Eye (tissue), 1 donor: ENCODE measurements at regions not wholly inside any gene's neighbourhood (a gene's known extent, or its start where the extent isn't known, plus 50 kb on each side); places are given as distances from the start of the nearest gene placed in this dataset.
"Not testable (repeated sequence)": the region's sequence is repeated elsewhere in the genome, so short reads cannot be mapped to it uniquely, and the experiment has no call there.

ENCODE experiments used
- DNase-seq: peaks from one replicate; pipeline ENCODE4 v3.0.0-alpha.2; 2015

GRCh38 chr14:30225176-30225575, 297.5 kb upstream of the PRKD1 start:
- no peak for DNase-seq

GRCh38 chr14:30227436-30227835, 299.8 kb upstream of the PRKD1 start:
- DNase-seq: no peak

- no peak for DNase-seq
Observed at GRCh38 chr14:30227876-30228275, 300.2 kb upstream of the PRKD1 start.

- no peak for DNase-seq
Observed at GRCh38 chr14:30230719-30231118, 303.1 kb upstream of the PRKD1 start.

DNA sequence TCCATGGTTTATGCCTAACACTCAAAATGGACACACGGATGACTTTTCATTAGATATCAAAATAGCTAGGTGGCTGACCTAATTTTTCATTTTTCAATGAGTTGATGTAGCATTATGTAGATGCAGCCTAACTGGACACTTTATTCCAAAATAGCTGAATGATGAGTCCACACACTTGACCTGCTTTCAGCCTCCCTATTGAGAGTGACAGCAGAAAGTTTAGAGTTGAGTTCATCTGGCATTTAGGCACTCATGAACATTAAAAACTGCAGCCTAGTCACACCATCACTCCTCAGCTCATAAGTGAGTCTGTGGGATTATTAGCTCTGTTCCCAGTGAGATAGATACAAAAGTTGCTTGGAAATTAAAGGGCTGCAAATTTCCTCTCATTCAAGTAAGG, 307.3 kb upstream of the PRKD1 start:
- DNase-seq: no peak

- no peak for DNase-seq
Observed at GRCh38 chr14:30235485-30235884, 307.8 kb upstream of the PRKD1 start.

DNA sequence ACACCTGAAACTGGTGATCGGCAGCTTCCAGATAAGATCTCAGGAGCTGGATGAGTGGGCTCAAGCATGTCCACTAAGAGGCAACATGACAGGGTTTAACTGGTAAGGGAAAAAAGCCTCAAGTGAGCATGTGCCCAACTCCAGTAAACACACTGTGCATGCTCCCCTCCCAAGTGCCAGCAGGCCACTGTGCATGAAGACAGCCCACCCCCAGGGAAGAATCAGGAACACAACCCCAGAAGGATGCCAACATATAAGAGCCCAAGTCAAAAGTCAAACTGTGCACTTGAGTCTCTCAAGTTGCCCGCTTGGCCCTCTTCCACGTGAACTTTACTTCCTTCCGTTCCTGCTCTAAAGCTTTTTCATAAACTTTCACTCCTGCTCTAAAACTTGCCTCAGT, 311.3 kb upstream of the PRKD1 start:
- DNase-seq: no peak

DNA sequence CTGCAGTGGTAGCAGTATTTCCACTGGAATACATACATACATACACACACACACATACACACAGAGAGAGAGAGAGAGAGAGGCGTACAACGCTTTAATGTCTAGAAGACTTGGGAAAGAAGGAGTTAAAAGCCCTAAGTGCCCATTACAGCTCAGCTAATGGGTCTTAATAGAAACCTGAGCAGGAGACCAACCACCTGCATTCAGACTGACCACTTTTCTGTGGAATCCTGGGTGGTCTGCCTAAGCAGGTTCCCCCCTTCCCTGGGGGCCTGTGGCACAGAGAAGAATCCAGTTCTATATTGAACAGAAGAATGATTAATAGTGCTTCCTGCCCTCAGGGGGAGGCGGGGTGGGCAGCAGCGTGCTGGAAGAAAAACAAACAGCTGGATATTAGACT, 312.4 kb upstream of the PRKD1 start:
- peak; percentile 68 for DNase-seq

DNA sequence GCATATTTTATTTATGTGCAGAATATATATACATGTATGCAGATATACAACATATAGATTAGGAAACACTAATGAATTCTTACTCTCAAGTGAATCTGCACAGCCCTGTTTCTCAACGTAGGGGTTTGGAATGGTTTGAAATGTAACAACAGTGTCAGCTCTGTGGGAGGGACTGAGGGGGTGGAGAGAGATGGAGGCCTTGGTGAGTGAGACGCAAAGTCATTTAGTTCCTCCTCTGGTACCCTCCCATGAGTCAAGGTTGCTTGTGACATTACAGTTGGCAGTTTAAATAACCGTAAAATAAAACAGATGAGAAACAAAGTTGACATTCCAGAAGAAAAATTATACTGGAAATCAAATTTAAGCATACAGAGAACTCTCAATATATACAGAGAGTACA, 313.0 kb upstream of the PRKD1 start:
- DNase-seq: no peak

- no peak for DNase-seq
Observed at GRCh38 chr14:30242744-30243143, 315.1 kb upstream of the PRKD1 start.

GRCh38 chr14:30243207-30243606, 315.6 kb upstream of the PRKD1 start:
- peak; percentile 24 for DNase-seq

- DNase-seq: no peak
Observed at GRCh38 chr14:30243805-30244204, 315.2 kb upstream of the G2E3 start.

DNA sequence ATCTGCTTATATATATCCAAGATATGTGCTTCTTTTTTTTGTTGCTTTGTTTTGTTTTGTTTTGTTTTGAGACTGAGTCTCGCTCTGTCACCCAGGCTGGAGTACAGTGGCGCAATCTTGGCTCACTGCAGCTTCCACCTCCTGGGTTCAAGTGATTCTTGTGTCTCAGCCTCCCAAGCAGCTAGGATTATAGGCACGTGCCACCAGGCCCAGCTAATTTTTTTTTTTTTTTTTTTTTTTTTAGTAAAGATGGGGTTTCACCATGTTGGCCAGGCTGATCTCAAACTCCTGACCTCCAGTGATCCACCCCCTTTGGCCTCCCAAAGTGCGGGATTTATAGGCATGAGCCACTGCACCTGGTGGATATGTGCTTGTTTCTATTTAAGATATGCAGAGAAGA, 314.6 kb upstream of the G2E3 start:
- not testable (repeated sequence) for DNase-seq

DNA sequence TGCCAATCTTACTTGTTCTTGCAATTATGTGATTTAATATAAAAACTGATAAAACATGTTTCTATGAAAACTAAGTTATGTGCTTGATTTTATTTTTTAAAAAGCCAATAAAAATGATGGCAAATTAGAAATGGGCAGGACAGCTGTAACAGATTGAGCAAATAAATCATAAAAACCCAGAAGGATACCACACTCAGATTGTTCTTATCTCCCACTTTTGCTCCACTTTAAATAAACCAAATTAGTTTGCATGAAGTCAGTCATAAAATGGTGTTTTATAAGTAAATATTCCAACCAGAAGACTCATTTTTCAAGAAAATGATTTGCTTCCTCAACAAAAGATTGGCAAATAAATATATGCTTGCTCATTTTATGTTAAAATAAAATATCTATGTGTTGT, 307.9 kb upstream of the G2E3 start:
- no peak for DNase-seq

DNA sequence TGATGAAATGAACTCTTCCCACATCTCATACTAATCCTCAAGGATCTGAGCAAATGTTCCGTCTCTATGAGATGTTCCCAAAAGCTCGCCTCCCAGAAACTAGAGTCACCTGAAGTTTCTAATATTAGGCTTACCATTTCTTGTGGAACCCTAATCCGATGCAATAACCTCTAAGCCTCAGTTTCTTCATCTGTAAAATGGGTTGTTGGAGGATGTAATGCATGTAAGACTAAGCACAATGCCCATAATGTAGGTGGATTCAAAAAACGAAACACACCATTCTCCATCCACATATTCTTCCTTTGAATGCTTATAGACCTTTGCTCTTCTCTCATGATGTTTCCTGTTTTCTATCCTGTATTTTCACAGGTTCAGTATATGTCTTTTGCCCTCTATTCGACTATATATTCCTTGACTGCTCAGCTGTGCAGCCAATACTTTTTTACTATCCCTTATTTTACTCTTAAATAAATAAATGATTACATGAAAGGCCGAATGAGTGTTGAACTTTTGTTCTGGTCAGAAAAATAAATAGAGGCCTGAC, 307.3 kb upstream of the G2E3 start:
- DNase-seq: no peak

- no peak for DNase-seq
Observed at GRCh38 chr14:30252151-30252550, 306.8 kb upstream of the G2E3 start.

- DNase-seq: no peak
Observed at GRCh38 chr14:30252783-30253674, 305.9 kb upstream of the G2E3 start.

GRCh38 chr14:30256627-30257026, 302.3 kb upstream of the G2E3 start:
- DNase-seq: no peak

DNA sequence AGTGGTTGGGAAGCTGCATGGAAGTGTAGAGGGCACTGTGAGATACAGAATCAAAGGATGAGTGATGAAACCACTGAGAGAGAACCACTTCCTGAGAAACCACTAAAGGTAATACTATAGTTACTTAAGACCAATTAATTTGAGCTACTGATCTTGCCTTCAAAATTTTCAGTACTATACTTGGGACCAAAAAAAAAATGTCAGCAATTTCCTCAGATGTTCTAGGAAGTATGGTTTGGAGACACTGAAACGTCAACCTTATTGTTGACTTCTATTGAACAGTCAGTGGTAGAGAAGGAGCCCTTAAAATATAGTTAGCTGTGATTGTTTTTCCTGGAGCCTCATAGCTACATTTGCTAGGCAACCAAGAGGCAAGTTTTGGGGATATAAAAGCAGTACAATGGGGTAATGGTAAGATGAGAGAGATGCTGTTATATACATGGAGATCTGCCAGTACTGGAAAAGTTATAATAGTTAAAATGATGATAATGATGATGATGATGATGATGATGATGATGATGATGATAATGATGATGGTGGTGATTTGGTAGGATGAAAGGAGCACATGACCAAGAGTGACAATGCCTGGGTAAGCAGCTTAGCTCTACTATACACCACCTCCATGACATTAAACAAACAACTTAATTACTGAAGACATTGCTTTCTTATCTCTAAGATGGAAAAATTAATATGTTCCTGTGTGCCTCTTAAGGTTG, 300.9 kb upstream of the G2E3 start:
- DNase-seq: no peak

GRCh38 chr14:30260833-30261607, 297.9 kb upstream of the G2E3 start:
- peak; percentile 19 for DNase-seq

DNA sequence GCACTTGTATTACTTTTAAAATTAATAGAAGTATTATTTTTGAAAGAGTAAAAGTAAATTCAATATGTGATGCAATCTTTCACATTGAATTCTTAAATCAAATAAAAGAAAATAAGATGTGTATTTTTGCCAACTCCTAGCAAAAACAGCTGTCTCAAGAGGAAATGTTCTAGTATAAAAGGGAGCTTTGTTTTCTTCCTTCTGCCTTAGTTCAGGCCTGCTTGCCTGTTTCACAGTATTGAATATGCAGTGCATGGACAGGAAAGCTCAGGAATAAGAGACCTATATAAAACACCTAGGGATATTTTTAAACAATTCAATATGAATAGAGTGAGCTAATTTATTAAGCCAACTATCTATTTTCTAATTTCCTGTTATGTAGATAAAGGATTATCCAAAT, 294.8 kb upstream of the G2E3 start:
- no peak for DNase-seq

DNA sequence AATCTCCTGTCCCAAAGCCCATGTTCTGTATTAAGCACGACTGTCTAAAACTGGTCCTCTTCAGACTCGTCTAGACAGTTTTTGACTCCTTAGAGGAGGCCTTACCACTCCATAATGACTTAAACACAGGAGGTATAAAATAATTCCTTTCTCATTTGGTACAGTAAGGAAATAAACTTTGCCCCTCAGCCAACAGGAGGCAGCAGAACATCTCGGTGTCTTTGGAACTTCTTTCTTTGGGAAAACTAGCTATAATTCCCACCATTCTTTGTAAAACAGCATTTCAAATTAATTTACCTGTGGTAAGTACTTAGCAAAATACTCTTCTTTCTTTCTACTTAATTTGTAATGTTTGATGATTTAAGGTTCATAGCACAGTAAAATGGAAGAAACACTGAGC, 292.7 kb upstream of the G2E3 start:
- DNase-seq: no peak

DNA sequence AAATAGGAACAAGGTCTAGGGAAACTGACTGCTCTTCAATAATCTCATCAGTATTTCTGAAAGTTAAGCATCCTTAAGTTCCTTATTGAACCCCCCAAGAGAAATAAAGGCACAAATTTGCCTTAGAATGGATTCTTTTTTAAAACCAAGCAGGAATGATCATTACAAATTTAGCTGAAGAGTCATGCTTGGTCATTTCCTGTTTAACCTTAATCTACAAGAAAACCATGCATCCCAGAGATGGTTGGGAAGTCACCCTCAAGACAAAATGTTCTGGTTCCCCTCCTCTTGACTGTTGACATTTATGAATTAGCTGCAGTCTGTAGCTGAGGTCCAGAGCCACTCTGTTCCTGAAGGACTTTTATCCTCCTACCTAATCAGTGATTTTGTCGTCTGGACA, 291.8 kb upstream of the G2E3 start:
- no peak for DNase-seq
